Breast epithelium (tissue), 4 donors: ENCODE measurements at regions not wholly inside any gene's neighbourhood (a gene's known extent, or its start where the extent isn't known, plus 50 kb on each side); places are given as distances from the start of the nearest gene placed in this dataset.

Source experiments
- DNase-seq, 2 donors: peaks; one replicate each; pipeline ENCODE4 v3.0.0-alpha.2; 2019; ENCODE audit warnings: low spot score in 2 of 2
- H3K27ac ChIP-seq, 2 donors: fragments of 200-600 bp; sonication (generic) in 1 of 2; one replicate each; pipeline ENCODE4 v1.5.1; 2016 to 2019; ENCODE audit warnings: mild to moderate bottlenecking in 1 of 2
- H3K27me3 ChIP-seq, 2 donors: fragments of 200-600 bp; sonication (generic) in 1 of 2; one replicate each; pipeline versions ENCODE4 v1.5.1 to v1.6.0; 2017 to 2019; ENCODE audit warnings: control low read depth in 1 of 2, mild to moderate bottlenecking in 1 of 2
- H3K36me3 ChIP-seq: fragments of 200-600 bp; one replicate; pipeline ENCODE4 v1.5.1; 2019
- H3K4me1 ChIP-seq, 2 donors: fragments of 200-600 bp; sonication (generic); one replicate each; pipeline ENCODE4 v1.5.1; 2016 to 2019; ENCODE audit warnings: control low read depth in 1 of 2
- H3K4me3 ChIP-seq, 3 donors: fragments of 200-600 bp; sonication (generic); 1 replicate in 2 of 3; 2 replicates in 1 of 3; pipeline ENCODE4 v1.5.1; 2016 to 2019; ENCODE audit warnings: mild to moderate bottlenecking in 3 of 3, moderate library complexity in 2 of 3
- H3K9me3 ChIP-seq, 2 donors: fragments of 200-600 bp; sonication (generic) in 1 of 2; one replicate each; pipeline ENCODE4 v1.5.1; 2016 to 2019; ENCODE audit warnings: control low read depth in 1 of 2
- POLR2A ChIP-seq: fragments of 450-650 bp; IDR thresholded peaks from one replicate; pipeline ENCODE4 v1.6.1; 2016; ENCODE audit warnings: antibody characterized with exemption, mild to moderate bottlenecking, moderate library complexity
- POLR2AphosphoS5 ChIP-seq, 3 donors: sonication (generic); formaldehyde crosslinking; IDR thresholded peaks; one replicate each; pipeline ENCODE4 v1.6.1; 2017; ENCODE audit warnings: antibody characterized with exemption in 3 of 3
- intact Hi-C: fragments of 100-400 bp; cut with DNase I; formaldehyde crosslinking; loops from one replicate; pipeline ENCODE4 v1.15.1; 2023; ENCODE audit warnings: low total_unique reads
- TF ChIP-seq, protein P1 (sequence below), 3 donors: fragments of 450-650 bp; IDR thresholded peaks; one replicate each; pipeline ENCODE4 v1.5.1; 2016 to 2017; ENCODE audit warnings: antibody characterized with exemption in 3 of 3, mild to moderate bottlenecking in 3 of 3, moderate library complexity in 3 of 3

DNA sequence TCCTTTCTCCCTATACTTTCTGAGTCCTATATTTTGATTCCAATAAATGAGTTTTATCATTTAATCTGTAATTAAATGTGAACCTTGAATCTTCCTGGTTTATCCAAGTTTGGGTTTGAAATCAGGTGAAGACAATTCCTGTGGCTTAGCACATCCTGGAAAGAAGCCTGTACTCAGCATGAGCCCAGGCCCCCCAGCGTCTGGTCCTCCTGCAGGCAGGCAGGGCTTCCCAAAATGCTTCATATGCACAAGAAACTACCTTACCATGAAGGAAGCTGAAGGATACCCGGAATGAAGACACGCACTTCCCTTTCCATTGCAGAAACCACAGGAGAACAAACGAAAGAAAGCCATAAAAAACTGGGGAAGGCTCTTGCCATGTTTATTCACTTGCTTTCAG is 157.4 kb upstream of the PDE10A start:
- H3K27ac ChIP-seq, result no peak overlapping the region
- intact Hi-C loops, result no loop called here
- H3K9me3 ChIP-seq, result no peaks in the 10 kb centered on the region
- no peak for DNase-seq
- H3K4me3 ChIP-seq, result no peak overlapping the region
- TF ChIP-seq POLR2A (no peak), POLR2AphosphoS5 (IDR thresholded peaks at IDR 0.05) (no peak)
- TF ChIP-seq, protein P1, sequence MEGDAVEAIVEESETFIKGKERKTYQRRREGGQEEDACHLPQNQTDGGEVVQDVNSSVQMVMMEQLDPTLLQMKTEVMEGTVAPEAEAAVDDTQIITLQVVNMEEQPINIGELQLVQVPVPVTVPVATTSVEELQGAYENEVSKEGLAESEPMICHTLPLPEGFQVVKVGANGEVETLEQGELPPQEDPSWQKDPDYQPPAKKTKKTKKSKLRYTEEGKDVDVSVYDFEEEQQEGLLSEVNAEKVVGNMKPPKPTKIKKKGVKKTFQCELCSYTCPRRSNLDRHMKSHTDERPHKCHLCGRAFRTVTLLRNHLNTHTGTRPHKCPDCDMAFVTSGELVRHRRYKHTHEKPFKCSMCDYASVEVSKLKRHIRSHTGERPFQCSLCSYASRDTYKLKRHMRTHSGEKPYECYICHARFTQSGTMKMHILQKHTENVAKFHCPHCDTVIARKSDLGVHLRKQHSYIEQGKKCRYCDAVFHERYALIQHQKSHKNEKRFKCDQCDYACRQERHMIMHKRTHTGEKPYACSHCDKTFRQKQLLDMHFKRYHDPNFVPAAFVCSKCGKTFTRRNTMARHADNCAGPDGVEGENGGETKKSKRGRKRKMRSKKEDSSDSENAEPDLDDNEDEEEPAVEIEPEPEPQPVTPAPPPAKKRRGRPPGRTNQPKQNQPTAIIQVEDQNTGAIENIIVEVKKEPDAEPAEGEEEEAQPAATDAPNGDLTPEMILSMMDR (IDR thresholded peaks at IDR 0.05), result no peak
- no peaks in the 10 kb centered on the region for H3K4me1 ChIP-seq
- no peaks in the 10 kb centered on the region for H3K36me3 ChIP-seq
- no peaks in the 10 kb centered on the region for H3K27me3 ChIP-seq

DNA sequence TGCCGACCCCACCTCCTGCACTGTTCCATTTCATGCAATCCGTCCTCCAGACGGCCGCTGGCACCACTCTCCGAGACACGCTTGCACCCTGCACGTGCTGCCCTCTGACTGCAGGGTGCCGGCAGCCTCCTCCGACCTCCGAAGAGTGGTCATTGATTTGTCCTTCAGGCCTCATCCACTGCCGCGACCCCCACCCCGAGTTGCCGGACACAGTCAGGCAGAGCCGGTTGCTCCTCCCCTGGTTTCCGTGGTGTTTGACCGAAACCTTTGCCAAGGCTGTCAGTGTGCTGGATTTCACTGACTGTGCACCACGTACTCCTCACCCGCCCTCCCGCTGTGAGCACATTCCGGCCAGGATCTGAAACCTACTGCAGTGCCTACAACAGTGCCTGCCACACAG is 156.4 kb upstream of the PDE10A start:
- no peak overlapping the region for H3K27ac ChIP-seq
- H3K36me3 ChIP-seq, result no peaks in the 10 kb centered on the region
- H3K4me3 ChIP-seq, result no peak overlapping the region
- no peak for TF ChIP-seq POLR2A
- no peak for TF ChIP-seq POLR2AphosphoS5 (IDR thresholded peaks at IDR 0.05)
- TF ChIP-seq, protein P1 (IDR thresholded peaks at IDR 0.05), result no peak
- intact Hi-C loops, result no loop called here
- no peaks in the 10 kb centered on the region for H3K9me3 ChIP-seq
- no peak for DNase-seq
- H3K27me3 ChIP-seq, result no peaks in the 10 kb centered on the region
- H3K4me1 ChIP-seq, result no peaks in the 10 kb centered on the region

GRCh38 chr6:165818200-165818599 is 155.2 kb upstream of the PDE10A start:
- Histone ChIP-seq H3K4me1 (no peaks in the 10 kb centered on the region), H3K9me3 (no peaks in the 10 kb centered on the region), H3K27ac (no peak overlapping the region), H3K27me3 (no peaks in the 10 kb centered on the region), H3K4me3 (no peak overlapping the region), H3K36me3 (no peaks in the 10 kb centered on the region)
- DNase-seq, result no peak
- no peak for TF ChIP-seq POLR2AphosphoS5 (IDR thresholded peaks at IDR 0.05)
- no peak for TF ChIP-seq POLR2A
- TF ChIP-seq, protein P1 (IDR thresholded peaks at IDR 0.05), result no peak
- intact Hi-C loops, result no loop called here

- H3K27ac ChIP-seq, result no peak overlapping the region
- no peaks in the 10 kb centered on the region for H3K36me3 ChIP-seq
- H3K4me3 ChIP-seq, result no peak overlapping the region
- TF ChIP-seq, protein P1 (IDR thresholded peaks at IDR 0.05), result no peak
- TF ChIP-seq POLR2AphosphoS5 (IDR thresholded peaks at IDR 0.05) (no peak), POLR2A (no peak)
- no peaks in the 10 kb centered on the region for H3K27me3 ChIP-seq
- no peaks in the 10 kb centered on the region for H3K4me1 ChIP-seq
- no peaks in the 10 kb centered on the region for H3K9me3 ChIP-seq
- intact Hi-C loops, result no loop called here
- no peak for DNase-seq
Observed at GRCh38 chr6:165817771-165818170, 154.7 kb upstream of the PDE10A start.

DNA sequence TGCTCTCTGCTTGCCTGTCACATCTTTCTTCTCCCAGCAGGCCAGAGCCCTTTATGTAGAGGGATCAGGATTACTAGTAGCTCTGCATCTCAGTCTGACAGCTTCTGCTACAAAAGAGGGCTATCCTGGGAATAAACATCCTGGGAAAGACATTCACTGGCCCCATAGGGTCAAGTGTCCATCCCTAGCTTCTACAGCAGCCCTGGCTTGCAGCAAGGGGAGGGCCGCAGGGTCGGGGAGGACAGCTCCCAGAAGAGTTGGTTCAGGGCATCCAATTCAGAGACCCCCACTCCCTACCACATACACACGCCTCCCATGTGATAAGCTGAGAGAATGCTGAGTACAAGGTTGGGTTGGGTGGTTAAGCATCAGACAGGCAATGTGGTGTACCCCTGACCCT is 154.1 kb upstream of the PDE10A start:
- no peaks in the 10 kb centered on the region for H3K4me1 ChIP-seq
- intact Hi-C loops, result no loop called here
- no peaks in the 10 kb centered on the region for H3K36me3 ChIP-seq
- no peaks in the 10 kb centered on the region for H3K27me3 ChIP-seq
- no peaks in the 10 kb centered on the region for H3K9me3 ChIP-seq
- no peak overlapping the region for H3K27ac ChIP-seq
- no peak for DNase-seq
- TF ChIP-seq POLR2AphosphoS5 (IDR thresholded peaks at IDR 0.05) (no peak), POLR2A (no peak)
- TF ChIP-seq, protein P1 (IDR thresholded peaks at IDR 0.05), result no peak
- H3K4me3 ChIP-seq, result no peak overlapping the region
